Right lobe of liver (tissue), 6 donors: ENCODE measurements at regions not wholly inside any gene's neighbourhood (a gene's known extent, or its start where the extent isn't known, plus 50 kb on each side); places are given as distances from the start of the nearest gene placed in this dataset.
"Not testable (repeated sequence)": the region's sequence is repeated elsewhere in the genome, so short reads cannot be mapped to it uniquely, and the experiment has no call there.

Source experiments
- ATAC-seq, 4 donors: fragments of 200-7000 bp; cut with Tn5 transposase; one replicate each; pipeline ENCODE4 v1.9.1; 2020; ENCODE audit warnings: mild to moderate bottlenecking in 4 of 4, moderate library complexity in 4 of 4
- DNase-seq, 3 donors: peaks; one replicate each; pipeline ENCODE4 v3.0.0-alpha.2; 2020
- H3K27ac ChIP-seq, 3 donors: fragments of 200-600 bp; one replicate each; pipeline ENCODE4 v1.8.0; 2022
- H3K27me3 ChIP-seq, 2 donors: fragments of 200-600 bp; one replicate each; pipeline ENCODE4 v1.8.0; 2022
- H3K36me3 ChIP-seq, 4 donors: fragments of 200-600 bp; sonication (generic) in 1 of 4; one replicate each; pipeline versions ENCODE4 v1.5.1 to v1.8.0; 2017 to 2022; ENCODE audit warnings: control low read depth in 1 of 4
- H3K4me1 ChIP-seq, 4 donors: fragments of 200-600 bp; sonication (generic) in 1 of 4; one replicate each; pipeline versions ENCODE4 v1.5.1 to v1.8.0; 2017 to 2022; ENCODE audit warnings: control low read depth in 1 of 4
- H3K4me3 ChIP-seq, 3 donors: fragments of 200-600 bp; one replicate each; pipeline ENCODE4 v1.8.0; 2022
- H3K9me3 ChIP-seq, 4 donors: fragments of 200-600 bp; sonication (generic) in 1 of 4; one replicate each; pipeline versions ENCODE4 v1.5.1 to v1.8.0; 2017 to 2022; ENCODE audit warnings: control low read depth in 1 of 4
- WGBS: methylation state at CpG from one replicate; pipeline ENCODE4 v1.1.6; 2018; ENCODE audit warnings: low coverage, low lambda C conversion rate; ENCODE audit not compliant: insufficient coverage; ENCODE audit errors: missing lambda C conversion rate; 5-methylcytosine and 5-hydroxymethylcytosine counted together
- intact Hi-C, 2 donors: fragments of 100-400 bp; cut with DNase I; formaldehyde crosslinking; loops; one replicate each; pipeline versions ENCODE4 v1.11.2 to v1.14.1; 2022
- TF ChIP-seq, protein P1 (sequence below), 4 donors: fragments of 200-600 bp in 3 of 4; fragments of 450-650 bp in 1 of 4; IDR thresholded peaks; one replicate each; pipeline versions ENCODE4 v1.5.1 to v1.8.0; 2016 to 2022; ENCODE audit warnings: antibody characterized with exemption in 4 of 4, mild to moderate bottlenecking in 2 of 4
- donor health status: DM: no; HTN: yes; CAD: no.
- donor health status: DM: no; HTN: no; CAD: no.
- donor health status: DM: no; HTN: no; CAD: no.
- donor health status: DM: no; HTN: yes; CAD: no.
- donor health status: DM: no; HTN: yes; CAD: no.

DNA sequence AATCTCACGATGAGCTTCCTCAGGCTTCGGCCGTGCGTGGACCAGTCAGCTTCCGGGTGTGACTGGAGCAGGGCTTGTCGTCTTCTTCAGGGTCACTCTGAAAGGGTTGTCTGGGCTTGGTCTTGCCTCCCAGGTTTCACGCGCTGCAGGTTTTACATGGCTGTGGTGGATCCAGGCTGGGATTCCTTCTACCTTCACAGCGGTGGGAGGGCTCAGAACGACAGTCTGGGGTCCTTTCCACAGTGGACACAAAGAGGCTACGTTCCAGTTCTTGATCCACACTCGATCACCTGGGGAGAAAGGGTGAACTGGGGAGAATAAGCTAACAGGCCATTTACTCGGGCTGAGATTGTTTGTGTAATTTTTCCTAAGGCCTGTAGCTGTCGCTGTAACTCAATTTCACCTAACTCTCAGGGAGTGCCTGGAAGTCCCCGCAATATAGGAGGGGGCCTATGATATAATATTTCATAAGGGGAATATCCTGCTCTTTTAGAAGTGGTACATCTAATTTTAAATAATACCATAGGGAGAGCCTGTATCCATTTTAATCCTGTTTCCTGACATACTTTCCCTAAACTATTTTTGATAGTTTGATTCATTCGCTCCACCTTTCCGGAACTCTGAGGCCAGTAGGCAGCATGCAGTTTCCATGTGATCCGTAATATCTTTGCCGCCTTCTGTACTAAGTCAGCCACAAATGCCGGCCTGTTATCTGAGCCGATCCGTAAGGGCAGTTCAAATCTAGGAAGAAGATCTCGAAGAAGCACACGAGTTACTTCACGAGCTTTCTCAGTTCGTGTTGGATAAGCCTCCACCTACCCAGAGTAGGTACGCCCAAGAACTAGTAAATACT is 97.4 kb upstream of the ZNF195 start:
- not testable (repeated sequence) for H3K4me3 ChIP-seq
- 37% methylated on average over 17 of the region's 27 CpGs for WGBS

DNA sequence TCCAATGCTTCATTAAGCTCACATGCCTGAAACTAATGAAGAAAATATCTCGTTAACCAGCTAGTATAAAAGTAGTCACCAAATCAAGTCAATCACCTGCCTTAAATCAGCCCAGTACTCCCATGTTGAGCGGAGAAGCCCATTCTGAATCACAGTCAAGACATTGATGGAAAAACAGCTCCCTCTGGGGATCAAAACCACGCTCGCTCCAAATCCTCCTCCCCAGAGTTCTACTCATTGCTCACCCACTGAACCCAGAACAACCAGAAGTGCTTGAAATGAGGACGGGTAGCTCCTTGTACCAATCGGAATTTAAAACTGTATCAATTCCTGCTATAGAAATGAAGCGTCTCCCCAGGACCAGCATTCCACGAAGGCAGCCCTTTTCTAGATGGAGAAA is 90.0 kb upstream of the ZNF195 start:
- WGBS = 52% methylated on average over 7 of the region's 8 CpGs
- H3K27ac ChIP-seq, H3K36me3 ChIP-seq, H3K4me1 ChIP-seq, ATAC-seq, H3K4me3 ChIP-seq, DNase-seq, H3K27me3 ChIP-seq, intact Hi-C loops, H3K9me3 ChIP-seq: not testable (repeated sequence)

More for the DNA sequence above, 97.4 kb upstream of the ZNF195 start:
- DNase-seq, H3K9me3 ChIP-seq, H3K27ac ChIP-seq, H3K27me3 ChIP-seq, H3K4me1 ChIP-seq, ATAC-seq, intact Hi-C loops, H3K36me3 ChIP-seq: not testable (repeated sequence)
- TF ChIP-seq, protein P1, sequence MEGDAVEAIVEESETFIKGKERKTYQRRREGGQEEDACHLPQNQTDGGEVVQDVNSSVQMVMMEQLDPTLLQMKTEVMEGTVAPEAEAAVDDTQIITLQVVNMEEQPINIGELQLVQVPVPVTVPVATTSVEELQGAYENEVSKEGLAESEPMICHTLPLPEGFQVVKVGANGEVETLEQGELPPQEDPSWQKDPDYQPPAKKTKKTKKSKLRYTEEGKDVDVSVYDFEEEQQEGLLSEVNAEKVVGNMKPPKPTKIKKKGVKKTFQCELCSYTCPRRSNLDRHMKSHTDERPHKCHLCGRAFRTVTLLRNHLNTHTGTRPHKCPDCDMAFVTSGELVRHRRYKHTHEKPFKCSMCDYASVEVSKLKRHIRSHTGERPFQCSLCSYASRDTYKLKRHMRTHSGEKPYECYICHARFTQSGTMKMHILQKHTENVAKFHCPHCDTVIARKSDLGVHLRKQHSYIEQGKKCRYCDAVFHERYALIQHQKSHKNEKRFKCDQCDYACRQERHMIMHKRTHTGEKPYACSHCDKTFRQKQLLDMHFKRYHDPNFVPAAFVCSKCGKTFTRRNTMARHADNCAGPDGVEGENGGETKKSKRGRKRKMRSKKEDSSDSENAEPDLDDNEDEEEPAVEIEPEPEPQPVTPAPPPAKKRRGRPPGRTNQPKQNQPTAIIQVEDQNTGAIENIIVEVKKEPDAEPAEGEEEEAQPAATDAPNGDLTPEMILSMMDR (IDR thresholded peaks at IDR 0.05) = peak in 3 of 4 donors; percentile 17 to 26 (median 24)

DNA sequence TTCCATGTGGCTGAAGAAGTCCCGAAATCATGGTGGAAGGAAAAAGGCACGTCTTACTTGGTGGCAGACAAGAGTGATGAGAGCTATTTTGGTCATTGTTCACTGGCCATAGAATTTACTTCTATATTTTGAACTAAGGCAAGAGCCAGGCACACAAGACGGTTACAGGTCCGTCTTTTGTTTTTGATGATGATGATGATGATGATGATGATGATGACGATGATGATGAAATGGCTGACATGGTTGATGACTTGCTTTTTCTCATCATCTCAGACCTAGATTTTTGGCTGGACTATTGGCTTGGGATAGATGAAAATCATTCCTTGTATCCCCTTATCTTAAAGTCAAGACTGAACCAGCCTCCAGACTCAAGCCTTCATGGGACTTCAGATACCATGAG is 88.7 kb upstream of the ZNF195 start:
- H3K4me1 ChIP-seq, H3K9me3 ChIP-seq, H3K27ac ChIP-seq, DNase-seq, H3K36me3 ChIP-seq, intact Hi-C loops, ATAC-seq, H3K4me3 ChIP-seq, H3K27me3 ChIP-seq: not testable (repeated sequence)
- 46% methylated on average over 4 of the region's 5 CpGs for WGBS

DNA sequence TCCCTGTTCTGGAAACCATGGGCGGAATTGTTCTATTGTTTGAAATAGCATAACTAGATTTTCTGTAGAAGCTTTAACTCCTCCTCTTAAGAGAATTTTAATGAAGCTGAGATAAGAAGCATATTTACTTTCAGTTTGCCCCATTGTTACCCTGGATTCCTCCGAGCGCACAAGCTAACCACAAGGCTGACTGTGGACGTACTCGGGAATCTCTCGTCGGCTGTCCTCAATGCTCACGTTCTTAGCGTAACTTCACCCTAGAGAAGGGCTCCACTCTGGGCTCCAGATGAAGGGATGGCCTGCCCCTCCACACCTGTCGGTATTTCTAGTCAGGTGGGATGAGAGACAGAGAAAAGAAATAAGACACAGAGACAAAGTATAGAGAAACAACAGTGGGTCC is 76.7 kb upstream of the ZNF195 start:
- intact Hi-C loops, DNase-seq, H3K27ac ChIP-seq, H3K36me3 ChIP-seq, H3K4me1 ChIP-seq, H3K9me3 ChIP-seq, H3K4me3 ChIP-seq, ATAC-seq, H3K27me3 ChIP-seq: not testable (repeated sequence)
- 41% methylated on average over 10 of the region's 10 CpGs for WGBS

DNA sequence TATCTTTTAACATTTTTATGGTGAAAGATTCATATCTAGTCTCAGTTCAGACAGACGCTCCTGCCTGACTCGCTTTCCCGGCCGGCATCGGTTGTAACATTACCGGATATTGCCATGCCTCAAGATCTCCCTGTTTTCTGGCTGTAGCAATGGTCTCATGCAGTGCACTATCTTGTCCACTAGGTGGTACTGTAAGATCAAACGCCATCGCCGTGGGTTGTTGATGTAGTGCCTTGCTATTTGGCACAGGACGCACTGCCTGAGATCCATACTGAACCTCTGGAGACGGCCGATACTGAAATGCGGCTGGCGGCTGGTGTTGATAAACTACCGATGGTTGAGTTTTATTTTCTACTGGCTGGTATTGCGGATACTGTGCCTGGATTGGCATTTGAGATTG is 75.9 kb upstream of the ZNF195 start:
- H3K36me3 ChIP-seq, ATAC-seq, H3K4me1 ChIP-seq, H3K27me3 ChIP-seq, H3K27ac ChIP-seq, intact Hi-C loops, H3K9me3 ChIP-seq, H3K4me3 ChIP-seq: not testable (repeated sequence)
- TF ChIP-seq, protein P1 (IDR thresholded peaks at IDR 0.05) = peak; percentile 62 to 84 (median 74)
- 0% methylated on average over 12 of the region's 16 CpGs for WGBS
- peak; percentile 50 to 64 (median 62) for DNase-seq

DNA sequence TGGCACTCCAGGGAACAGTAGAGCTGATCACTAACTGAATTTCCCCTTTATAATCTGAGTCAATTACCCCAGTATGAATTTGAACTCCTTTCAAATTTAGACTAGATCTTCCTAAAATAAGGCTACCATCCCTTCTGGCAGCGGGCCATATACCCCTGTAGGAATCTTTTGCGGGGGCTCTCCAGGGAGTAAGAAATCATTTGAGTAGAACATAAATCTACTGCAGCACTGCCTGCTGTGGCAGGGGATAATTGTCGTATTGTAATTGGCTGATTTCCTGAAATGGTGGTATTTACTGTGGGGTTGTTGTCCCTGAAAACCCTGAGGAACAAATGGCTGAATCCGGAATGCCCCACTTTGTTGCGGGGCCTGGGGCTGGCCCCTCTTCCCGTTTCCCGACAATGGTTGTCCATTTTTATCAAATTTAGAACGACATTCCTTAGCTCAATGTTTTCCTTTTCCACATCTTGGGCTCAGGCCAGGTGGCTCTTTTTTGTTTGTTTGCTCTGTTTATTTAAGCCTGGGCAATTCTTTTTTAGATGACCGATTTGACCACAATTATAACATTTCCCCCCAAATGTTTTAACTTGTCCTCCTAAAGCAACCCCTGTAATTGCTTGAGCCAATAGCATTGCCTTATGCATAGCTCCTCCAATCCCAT is 74.8 kb upstream of the ZNF195 start:
- H3K27me3 ChIP-seq, H3K36me3 ChIP-seq, H3K9me3 ChIP-seq, DNase-seq, H3K27ac ChIP-seq, intact Hi-C loops, H3K4me1 ChIP-seq, ATAC-seq, H3K4me3 ChIP-seq: not testable (repeated sequence)
- 15% methylated on average over 7 of the region's 9 CpGs for WGBS

DNA sequence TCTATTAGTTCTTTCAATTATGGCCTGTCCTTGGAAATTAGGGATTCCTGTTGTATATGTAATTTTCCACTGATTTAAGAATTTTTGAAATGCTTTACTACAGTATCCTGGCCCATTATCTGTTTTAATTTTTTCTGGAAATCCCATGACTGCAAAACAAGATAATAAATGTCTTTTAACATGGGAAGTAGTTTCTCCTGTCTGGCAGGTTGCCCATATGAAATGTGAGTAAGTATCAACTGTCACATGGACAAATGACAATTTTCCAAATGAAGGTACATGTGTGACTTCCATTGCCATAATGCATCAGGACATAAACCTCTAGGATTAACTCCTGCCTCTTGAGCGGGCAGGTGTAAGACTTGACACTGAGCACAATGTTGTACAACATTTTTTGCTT is 71.9 kb upstream of the ZNF195 start:
- H3K4me3 ChIP-seq, intact Hi-C loops, H3K27me3 ChIP-seq, ATAC-seq, H3K4me1 ChIP-seq, H3K36me3 ChIP-seq, H3K9me3 ChIP-seq, H3K27ac ChIP-seq, DNase-seq: not testable (repeated sequence)
- WGBS = 90% methylated on average over 1 of the region's 1 CpG

DNA sequence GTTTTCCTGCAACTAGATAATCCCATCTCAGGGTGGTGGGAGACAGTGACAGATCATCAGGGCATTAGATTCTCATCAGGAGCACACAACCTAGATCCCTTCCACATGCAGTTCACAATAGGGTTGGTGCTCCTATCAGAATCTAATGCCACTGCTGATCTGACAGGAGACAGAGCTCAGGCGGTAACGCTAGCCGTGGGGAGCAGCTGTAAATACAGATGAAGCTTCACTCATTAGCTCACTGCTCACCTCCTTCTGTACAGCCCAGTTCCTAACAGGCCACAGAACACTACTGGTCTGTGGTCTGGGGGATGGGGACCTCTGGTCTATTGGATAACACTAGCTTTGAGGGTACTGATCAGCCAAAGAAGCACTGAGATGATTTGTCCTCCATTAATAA is 66.6 kb upstream of the ZNF195 start:
- H3K4me3 ChIP-seq, ATAC-seq, H3K36me3 ChIP-seq, H3K27ac ChIP-seq, H3K27me3 ChIP-seq, intact Hi-C loops, DNase-seq, H3K4me1 ChIP-seq, H3K9me3 ChIP-seq: not testable (repeated sequence)
- WGBS = 87% methylated on average over 2 of the region's 3 CpGs

DNA sequence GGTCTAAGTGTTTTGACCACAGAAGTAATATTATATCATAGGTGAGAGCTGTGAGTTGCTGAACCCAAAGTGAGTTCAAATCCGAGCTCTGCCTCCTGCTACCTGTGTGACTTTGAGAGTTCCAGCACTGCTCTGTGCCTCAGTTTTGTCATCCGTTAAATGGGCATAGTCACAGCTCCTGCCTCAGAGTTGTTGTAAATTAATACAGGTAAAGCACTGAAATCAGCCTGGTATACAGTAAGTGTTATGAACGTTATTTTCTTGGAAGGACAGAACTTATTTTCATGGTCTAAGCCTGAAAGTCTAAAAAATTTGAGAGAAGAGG is 65.4 kb upstream of the ZNF195 start:
- WGBS = 36% methylated on average over 3 of the region's 3 CpGs
- H3K36me3 ChIP-seq, ATAC-seq: not testable (repeated sequence)

More for the DNA sequence above, 65.4 kb upstream of the ZNF195 start:
- H3K9me3 ChIP-seq, H3K27me3 ChIP-seq, H3K4me1 ChIP-seq, DNase-seq, intact Hi-C loops, H3K27ac ChIP-seq, H3K4me3 ChIP-seq: not testable (repeated sequence)
